Mammary epithelial cell (primary cell): ENCODE measurements at regions not wholly inside any gene's neighbourhood (a gene's known extent, or its start where the extent isn't known, plus 50 kb on each side); places are given as distances from the start of the nearest gene placed in this dataset.

Experiments
- EZH2 ChIP-seq: IDR thresholded peaks from 2 replicates; pipeline ENCODE4 v1.6.1; 2012; ENCODE audit warnings: low read length, inconsistent platforms, borderline replicate concordance
- TF ChIP-seq, protein P1 (sequence below), 2 donors: IDR thresholded peaks in 1 of 2; conservative IDR thresholded peaks in 1 of 2; 2 replicates each; pipeline ENCODE4 v1.5.1; 2011 to 2012; ENCODE audit warnings: inconsistent platforms in 2 of 2, low read length in 2 of 2, mild to moderate bottlenecking in 2 of 2, control low read depth in 1 of 2, low read depth in 1 of 2; ENCODE audit not compliant: insufficient read depth in 1 of 2; ENCODE audit errors: extremely low read depth in 1 of 2

DNA sequence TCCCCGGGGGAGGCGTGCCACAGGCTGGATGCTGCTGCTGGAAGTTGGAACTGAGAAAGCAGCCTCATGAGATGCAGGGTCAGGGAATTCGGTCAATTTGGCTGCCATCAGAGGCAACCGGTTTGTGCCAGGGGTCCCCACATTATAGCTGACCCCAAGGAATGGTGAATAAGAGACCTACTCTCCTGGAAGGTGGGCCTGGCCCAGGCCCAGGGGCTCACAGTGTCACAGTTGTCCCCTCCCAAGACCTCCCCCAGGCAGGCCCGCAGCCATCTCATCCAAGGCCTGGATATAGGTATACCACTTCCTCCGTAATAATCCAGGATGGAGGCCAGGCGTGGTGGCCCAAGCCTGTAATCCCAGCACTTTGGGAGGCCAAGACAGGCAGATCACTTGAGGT is 114.6 kb downstream of the NPTX2 start:
- TF ChIP-seq, protein P1, sequence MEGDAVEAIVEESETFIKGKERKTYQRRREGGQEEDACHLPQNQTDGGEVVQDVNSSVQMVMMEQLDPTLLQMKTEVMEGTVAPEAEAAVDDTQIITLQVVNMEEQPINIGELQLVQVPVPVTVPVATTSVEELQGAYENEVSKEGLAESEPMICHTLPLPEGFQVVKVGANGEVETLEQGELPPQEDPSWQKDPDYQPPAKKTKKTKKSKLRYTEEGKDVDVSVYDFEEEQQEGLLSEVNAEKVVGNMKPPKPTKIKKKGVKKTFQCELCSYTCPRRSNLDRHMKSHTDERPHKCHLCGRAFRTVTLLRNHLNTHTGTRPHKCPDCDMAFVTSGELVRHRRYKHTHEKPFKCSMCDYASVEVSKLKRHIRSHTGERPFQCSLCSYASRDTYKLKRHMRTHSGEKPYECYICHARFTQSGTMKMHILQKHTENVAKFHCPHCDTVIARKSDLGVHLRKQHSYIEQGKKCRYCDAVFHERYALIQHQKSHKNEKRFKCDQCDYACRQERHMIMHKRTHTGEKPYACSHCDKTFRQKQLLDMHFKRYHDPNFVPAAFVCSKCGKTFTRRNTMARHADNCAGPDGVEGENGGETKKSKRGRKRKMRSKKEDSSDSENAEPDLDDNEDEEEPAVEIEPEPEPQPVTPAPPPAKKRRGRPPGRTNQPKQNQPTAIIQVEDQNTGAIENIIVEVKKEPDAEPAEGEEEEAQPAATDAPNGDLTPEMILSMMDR (conservative IDR thresholded peaks at IDR 0.05 in 1 of 2, IDR thresholded peaks at IDR 0.05 in 1 of 2; ENCODE audit: extremely low read depth in 1 of 2, insufficient read depth in 1 of 2, low read depth in 1 of 2, low read length in 2 of 2), result no peak
- no peak for TF ChIP-seq EZH2
